ENCODE measurements at regions not wholly inside any gene's neighbourhood (a gene's known extent, or its start where the extent isn't known, plus 50 kb on each side); places are given as distances from the start of the nearest gene placed in this dataset.
"Not testable (repeated sequence)": the region's sequence is repeated elsewhere in the genome, so short reads cannot be mapped to it uniquely, and the experiment has no call there.

DNA sequence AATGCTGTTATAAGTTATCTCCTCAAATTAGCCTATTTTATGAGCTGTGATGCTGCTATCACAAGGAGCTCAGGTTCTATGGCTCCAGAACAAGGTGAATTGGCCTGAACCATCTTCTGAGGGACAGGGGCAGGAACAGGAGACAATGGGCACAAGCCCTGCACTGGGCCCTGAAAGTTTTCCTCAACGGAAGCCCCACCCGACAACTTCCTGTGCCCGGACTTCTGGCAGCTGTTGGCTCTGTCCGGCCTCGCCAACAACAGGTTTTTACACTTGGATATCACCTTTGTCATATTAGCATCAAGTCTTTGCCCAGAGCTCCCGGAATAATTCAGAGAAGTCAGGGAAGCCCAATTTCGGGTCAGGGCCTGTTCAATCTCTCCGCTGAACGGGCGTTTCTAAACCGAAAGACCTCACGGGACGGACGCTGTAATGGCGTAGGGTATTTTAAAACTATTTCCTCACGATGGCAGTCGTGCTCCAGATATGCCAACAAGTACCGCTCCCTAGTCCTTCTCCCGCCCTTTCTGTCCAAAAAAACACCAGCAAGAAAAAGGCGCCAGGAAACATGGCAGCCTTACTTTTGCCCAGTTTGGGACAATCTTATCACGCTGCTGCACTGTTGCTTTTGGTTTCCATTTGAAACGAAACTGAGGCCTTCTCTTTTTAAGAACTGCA is 201.0 kb upstream of the STK26 start:
- DNase-seq (ENCODE audit: low read depth in 2 of 2, low spot score in 1 of 2), result peak in 1 of 2 donors; percentile 41

- no peak for DNase-seq (ENCODE audit: low read depth in 2 of 2, low spot score in 1 of 2)
Measured at GRCh38 chrX:131826572-131826971, 196.5 kb upstream of the STK26 start.

DNA sequence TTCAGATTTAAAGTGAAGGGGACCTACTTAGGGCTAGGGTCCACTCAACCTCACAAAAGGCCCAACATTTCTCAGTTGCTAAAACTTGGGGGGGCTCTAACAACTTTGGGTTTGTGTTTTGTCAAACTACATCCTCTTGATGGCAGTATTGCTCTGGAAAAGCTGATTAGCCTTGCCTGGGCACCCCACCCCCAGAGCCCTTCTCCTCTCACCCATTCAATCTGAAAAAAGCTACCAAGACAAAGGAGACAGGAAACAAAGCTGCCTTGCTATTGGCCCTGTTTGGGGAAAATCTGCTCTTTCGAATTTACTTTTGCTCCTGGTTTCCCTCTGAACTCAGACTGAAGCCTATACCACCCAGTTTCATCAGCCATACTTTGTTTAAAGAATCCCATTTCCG is 195.2 kb upstream of the STK26 start:
- no peak for DNase-seq (ENCODE audit: low read depth in 2 of 2, low spot score in 1 of 2)

DNA sequence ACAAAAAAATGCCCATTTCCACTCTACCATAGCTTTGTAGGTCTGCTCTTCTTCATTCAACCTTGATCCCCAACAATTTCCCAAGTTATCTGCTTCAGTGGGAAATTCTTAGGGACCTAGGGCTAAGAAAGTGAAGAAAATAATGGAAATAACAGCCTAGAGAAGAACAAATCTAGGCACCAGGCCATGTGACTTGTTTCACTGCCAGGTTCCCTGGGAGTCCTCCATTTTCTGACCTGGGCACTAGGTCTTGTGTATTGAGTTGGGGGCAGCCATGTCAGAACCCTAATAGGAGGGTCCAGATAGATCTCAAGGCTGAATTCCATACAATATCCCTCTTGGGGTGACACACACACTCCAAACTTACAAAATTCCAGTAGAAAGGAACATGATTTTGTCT is 194.6 kb upstream of the STK26 start:
- no peak for DNase-seq (ENCODE audit: low read depth in 2 of 2, low spot score in 1 of 2)

GRCh38 chrX:131830400-131831184 is 192.5 kb upstream of the STK26 start:
- no peak for DNase-seq (ENCODE audit: low read depth in 2 of 2, low spot score in 1 of 2)

DNA sequence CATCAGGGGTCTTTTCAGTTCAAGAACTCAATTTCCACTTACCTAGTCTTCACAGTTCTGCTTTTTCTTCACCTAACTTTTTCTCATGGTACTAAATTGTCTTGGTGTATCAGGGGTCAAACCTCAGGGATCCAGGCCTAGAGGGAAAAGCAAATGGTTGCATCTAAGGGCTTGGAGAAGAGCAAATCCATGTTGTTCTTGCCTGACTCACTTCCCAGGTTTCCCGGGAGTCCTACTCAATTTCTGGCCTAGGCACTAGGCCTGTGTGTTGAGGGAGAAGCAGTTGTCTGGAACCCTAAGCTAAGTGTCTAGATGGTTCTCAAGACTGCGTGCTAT is 191.9 kb upstream of the STK26 start:
- no peak for DNase-seq (ENCODE audit: low read depth in 2 of 2, low spot score in 1 of 2)

GRCh38 chrX:131836161-131836560 is 186.9 kb upstream of the STK26 start:
- DNase-seq (ENCODE audit: low read depth in 2 of 2, low spot score in 1 of 2), result no peak

DNA sequence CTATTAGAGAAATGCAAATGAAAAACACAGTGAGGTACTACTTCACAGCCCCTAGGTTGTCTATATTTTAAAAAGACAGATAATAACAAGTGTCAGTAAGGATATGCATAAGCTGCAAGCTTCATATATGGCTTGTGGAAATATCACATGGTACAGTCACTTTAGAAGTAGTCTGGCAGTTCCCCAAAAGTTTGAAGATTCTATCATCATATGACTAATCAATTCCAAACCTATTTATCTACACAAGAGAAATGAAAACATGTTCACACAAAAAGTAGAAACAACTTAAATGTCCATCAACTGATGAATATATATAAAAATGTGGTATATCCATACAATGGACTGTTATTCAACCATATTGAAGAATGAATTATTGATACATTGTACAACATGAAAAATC is 185.8 kb upstream of the STK26 start:
- no peak for DNase-seq (ENCODE audit: low read depth in 2 of 2, low spot score in 1 of 2)

GRCh38 chrX:131840799-131841495 is 182.2 kb upstream of the STK26 start:
- DNase-seq (ENCODE audit: low read depth in 2 of 2, low spot score in 1 of 2), result no peak

- no peak for DNase-seq (ENCODE audit: low read depth in 2 of 2, low spot score in 1 of 2)
Measured at GRCh38 chrX:131841496-131842437, 181.3 kb upstream of the STK26 start.

DNA sequence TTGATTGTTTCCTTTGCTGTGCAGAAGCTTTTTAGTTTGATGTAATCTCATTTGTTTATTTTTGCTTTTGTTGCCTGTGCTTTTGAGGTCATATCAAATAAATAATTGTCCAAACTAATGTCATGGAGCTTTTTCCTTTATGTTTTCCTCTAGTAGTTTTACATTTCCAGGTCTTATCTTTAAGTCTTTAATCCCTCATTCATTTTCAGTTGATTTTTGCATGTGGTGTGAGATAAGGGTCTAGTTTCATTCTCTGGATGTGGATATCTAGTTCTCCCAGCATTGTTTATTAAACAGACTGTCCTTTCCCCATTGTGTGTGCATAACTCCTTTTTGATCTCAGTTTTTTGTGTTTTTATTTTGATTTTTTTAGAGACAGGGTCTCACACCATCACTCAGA is 179.1 kb upstream of the STK26 start:
- no peak for DNase-seq (ENCODE audit: low read depth in 2 of 2, low spot score in 1 of 2)

DNA sequence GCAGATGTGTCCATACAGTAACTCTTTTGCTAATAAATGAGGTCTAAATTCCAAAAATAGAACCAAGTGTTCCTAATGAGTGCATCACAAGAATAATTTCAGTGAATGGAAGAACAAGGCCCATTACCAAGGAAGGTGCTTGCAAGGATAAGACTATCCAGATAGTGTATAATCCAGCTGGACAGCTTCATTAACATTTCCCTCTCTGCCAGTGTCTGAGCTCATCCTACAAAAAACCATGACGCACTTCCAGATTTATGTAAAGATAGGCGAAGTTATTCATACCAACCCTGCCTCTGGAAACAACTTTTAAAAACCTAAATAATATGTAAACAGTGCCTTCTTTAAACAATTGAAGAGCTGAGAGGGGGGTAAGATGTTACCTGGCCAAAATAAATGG is 177.9 kb upstream of the STK26 start:
- DNase-seq (ENCODE audit: low read depth in 2 of 2, low spot score in 1 of 2), result no peak

GRCh38 chrX:131845771-131846170 is 177.3 kb upstream of the STK26 start:
- DNase-seq (ENCODE audit: low read depth in 2 of 2, low spot score in 1 of 2), result no peak

GRCh38 chrX:131850964-131851363 is 172.1 kb upstream of the STK26 start:
- not testable (repeated sequence) for DNase-seq (ENCODE audit: low read depth in 2 of 2, low spot score in 1 of 2)

GRCh38 chrX:131853440-131853839 is 169.7 kb upstream of the STK26 start:
- no peak for DNase-seq (ENCODE audit: low read depth in 2 of 2, low spot score in 1 of 2)

DNA sequence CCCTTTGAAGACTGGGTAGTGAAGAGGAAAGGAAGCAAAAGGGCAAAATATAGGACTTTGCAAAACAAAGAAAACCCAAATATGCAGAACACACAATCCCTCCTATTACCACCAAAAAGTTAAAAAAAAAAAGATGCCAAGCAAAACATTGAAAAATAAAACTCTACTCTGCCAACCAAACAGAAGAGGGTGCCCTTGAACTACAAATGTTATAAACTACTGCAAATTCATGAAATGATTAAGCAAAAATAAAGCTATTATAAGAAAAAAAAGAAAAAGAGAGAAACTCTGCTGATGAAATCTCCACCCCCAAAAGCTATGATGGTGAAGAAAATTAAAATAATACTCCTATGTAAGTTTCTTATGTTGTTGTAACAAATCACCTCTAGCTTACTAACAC is 168.5 kb upstream of the STK26 start:
- DNase-seq (ENCODE audit: low read depth in 2 of 2, low spot score in 1 of 2), result no peak

- no peak for DNase-seq (ENCODE audit: low read depth in 2 of 2, low spot score in 1 of 2)
Measured at GRCh38 chrX:131861088-131861787, 161.9 kb upstream of the STK26 start.

- no peak for DNase-seq (ENCODE audit: low read depth in 2 of 2, low spot score in 1 of 2)
Measured at GRCh38 chrX:131862321-131862720, 160.8 kb upstream of the STK26 start.

DNA sequence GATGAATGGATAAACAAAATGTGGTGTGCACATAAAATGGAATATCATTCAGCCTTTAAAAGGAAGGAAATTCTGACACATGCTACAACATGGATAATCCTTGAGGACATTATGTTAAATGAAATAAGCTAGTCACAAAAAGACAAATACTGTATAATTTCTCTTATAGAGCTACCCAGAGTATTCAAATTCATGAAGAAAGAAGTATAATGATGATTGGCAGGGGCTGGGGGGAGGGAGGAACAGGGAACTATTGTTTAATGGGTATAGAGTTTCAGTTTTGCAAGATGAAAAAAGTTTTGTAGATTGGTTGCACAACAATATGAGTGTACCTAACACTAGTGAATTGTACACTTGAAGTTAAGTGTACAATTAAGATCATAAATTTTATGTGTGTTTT is 153.9 kb upstream of the STK26 start:
- DNase-seq (ENCODE audit: low read depth in 2 of 2, low spot score in 1 of 2), result no peak

- DNase-seq (ENCODE audit: low read depth in 2 of 2, low spot score in 1 of 2), result no peak
Measured at GRCh38 chrX:131874300-131874699, 148.8 kb upstream of the STK26 start.

DNA sequence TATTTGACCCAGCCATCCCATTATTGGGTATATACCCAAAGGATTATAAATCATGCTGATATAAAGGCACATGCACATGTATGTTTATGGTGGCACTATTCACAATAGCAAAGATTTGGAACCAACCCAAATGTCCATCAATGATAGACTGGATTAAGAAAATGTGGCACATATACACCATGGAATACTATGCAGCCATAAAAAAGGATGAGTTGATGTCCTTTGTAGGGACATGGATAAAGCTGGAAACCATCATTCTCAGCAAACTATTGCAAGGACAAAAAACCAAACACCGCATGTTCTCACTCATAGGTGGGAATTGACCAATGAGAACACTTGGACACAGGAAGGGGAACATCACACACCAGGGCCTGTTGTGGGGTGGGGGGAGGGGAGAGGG is 147.3 kb upstream of the STK26 start:
- DNase-seq (ENCODE audit: low read depth in 2 of 2, low spot score in 1 of 2), result not testable (repeated sequence)

Measured in stimulated activated CD8-positive, alpha-beta memory T cell treated with anti-CD3 and anti-CD28 coated beads, Interleukin-4, amount 100 ng/mL, for 1 hour (primary cell).